Erythroblast (primary cell): ENCODE measurements at regions not wholly inside any gene's neighbourhood (a gene's known extent, or its start where the extent isn't known, plus 50 kb on each side); places are given as distances from the start of the nearest gene placed in this dataset.

Experiments
- GATA1 ChIP-seq: IDR thresholded peaks from 2 replicates; pipeline ENCODE4 v1.6.1; 2011; ENCODE audit warnings: low read depth, mild to moderate bottlenecking, control low read depth, low read length, moderate library complexity
- POLR2A ChIP-seq: IDR thresholded peaks from 2 replicates; pipeline ENCODE4 v1.6.1; 2011; ENCODE audit warnings: mild to moderate bottlenecking, low read length

DNA sequence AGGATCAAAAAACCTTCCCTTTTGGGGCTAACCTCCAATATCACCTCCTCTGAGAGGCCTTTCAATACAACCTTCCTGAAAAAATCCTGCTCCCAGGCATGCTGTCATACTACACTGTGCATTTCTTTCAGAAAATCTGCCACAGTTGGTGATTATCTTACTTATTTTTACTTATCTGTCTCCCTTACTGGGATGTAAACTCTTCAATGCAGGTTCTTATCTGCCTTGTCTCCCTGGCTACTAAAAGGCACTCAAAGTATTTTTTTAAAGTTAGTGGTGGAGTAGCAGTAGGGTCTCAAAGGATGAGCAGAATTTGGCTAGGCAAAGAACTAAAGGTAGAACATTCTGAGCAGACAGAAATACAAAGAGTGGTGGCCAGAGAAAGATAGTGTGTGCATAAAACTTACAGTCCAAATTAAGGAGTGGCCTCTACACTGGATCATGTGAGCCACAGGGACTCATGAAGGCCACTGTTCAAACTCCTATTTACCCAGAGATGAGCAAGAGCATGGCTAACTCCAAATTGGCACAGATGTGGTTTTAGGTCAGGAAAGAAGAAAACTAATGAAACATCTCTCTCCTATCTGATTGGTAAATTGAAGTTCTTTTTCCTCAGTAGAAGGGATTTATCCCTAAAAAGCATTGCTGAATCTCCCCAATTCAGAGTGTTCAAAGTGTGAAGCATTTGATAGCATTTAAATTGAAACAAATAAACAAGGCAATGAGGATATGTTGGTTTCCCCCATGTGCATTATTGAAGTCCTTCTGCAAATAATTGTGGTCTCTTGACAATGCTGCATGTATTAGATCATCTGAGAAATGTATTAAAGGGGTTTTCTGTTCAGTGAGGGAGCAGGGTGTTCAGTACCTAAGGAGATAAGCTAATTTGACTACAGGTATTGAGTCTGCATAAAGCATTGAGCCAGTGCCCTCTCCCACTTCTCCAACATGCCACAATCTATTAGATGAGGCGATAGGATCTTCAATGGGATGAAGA is 285.5 kb downstream of the MREG start:
- TF ChIP-seq POLR2A (no peak), GATA1 (no peak)
